GM12892 (cell line): ENCODE measurements at regions not wholly inside any gene's neighbourhood (a gene's known extent, or its start where the extent isn't known, plus 50 kb on each side); places are given as distances from the start of the nearest gene placed in this dataset.

Experiments used
- DNase-seq: peaks from one replicate; pipeline ENCODE4 v3.0.0; 2011; ENCODE audit not compliant: insufficient read length
- FAIRE-seq: peaks from 2 replicates; lab custom pipeline; 2011; peaks lifted over from hg19 to GRCh38; lab: Jason Lieb, UNC
- POLR2A ChIP-seq: IDR thresholded peaks from 2 replicates; pipeline ENCODE4 v1.6.1; 2011; ENCODE audit warnings: low read depth, low read length, control low read depth
- POLR2AphosphoS5 ChIP-seq: IDR thresholded peaks from 2 replicates; pipeline ENCODE4 v1.6.1; 2011; ENCODE audit warnings: low read depth, low read length, control low read depth
- TAF1 ChIP-seq: IDR thresholded peaks from 2 replicates; pipeline ENCODE4 v1.6.1; 2011; ENCODE audit warnings: low read depth, mild to moderate bottlenecking, control low read depth, low read length, borderline replicate concordance

DNA sequence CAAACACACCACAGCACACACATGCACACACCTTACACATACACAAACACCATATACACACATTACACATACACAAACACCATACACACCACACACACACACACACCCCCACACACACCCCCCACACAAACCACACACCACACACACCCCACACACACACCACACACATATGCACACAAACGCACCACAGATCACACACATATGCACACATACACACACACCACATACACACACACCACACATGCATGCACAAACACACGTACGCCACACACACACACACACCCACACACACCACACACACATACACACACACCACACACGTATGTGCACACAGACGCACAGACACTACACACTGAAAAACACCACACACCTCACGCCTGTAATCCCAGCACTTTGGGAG, 166.0 kb downstream of the AHSP start:
- TF ChIP-seq TAF1 (no peak), POLR2A (no peak), POLR2AphosphoS5 (no peak)
- no peak for FAIRE-seq
- DNase-seq: no peak

DNA sequence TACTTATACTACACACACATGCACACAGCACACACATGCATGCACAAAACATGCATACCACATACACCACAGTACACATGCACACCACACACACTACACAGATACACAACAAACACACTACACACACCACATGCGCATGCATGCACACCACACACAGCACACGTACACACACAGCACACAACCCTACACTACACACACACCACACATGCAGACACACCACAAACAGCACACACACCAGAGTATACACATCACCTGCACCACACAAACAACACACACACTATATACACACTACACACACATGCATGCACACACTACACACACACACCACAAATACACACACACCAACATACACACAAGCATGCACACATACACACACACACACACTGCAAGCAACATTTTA, 166.8 kb downstream of the AHSP start:
- TF ChIP-seq POLR2AphosphoS5: no peak
- TF ChIP-seq TAF1: no peak
- TF ChIP-seq POLR2A: no peak
- no peak for DNase-seq
- no peak for FAIRE-seq

DNA sequence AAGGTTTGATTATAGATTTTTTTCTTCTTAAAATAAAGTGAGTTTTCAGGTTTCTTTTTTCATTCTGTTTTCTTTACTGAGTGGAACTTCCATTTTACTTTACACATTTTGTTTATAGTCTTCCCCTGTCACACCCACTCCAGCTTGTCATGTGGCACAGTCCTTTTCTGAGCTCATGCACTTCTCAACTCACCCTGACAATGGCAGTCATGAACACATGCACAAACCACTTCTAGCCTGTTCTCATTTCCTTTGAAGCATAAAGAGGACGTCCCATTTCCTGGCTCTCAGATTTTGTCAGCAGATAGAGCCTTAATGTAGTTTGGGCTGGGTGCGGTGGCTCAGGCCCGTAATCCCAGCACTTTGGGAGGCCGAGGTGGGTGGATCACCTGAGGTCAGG, 168.0 kb downstream of the AHSP start:
- TF ChIP-seq POLR2AphosphoS5: no peak
- no peak for TF ChIP-seq TAF1
- TF ChIP-seq POLR2A: no peak
- no peak for FAIRE-seq
- DNase-seq: no peak

DNA sequence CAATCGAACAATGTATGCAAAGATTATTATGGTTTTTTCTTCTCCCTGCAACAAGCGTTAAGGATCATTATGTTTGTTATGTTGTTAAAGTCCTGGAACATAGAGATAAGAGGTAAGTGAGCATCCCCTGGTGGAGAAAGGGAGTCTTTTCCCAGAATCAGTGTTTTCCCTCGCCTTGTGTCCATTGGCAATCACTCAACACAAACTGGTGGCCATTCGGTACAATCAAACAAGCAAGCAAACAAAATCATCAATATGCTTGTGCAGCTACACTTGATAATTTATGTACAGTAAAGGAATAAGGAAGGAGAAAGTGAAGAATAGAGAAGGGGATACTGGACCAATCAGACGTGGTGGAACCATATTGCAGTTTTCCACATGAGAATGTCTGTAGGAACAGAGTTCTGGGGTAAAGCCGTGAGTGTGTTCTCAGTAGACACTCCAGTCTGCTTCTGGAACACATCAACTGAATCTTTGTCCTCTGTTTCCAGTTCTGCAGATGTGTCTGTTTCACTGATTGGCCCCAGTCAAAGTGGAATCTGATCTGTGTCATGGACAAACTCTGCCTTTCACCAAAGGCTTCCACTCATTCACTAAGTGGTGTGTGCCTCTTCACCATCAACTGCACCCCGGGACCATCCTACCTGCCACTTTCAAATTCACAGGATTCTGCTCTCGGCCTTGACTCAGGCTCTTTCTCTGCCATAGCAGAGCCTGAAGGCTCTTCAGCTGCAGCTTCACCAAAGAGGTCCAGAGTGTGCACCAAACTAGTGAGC, 169.5 kb downstream of the AHSP start:
- FAIRE-seq (no peak), DNase-seq (no peak)
- no peak for TF ChIP-seq POLR2A
- TF ChIP-seq TAF1: no peak
- TF ChIP-seq POLR2AphosphoS5: no peak

DNA sequence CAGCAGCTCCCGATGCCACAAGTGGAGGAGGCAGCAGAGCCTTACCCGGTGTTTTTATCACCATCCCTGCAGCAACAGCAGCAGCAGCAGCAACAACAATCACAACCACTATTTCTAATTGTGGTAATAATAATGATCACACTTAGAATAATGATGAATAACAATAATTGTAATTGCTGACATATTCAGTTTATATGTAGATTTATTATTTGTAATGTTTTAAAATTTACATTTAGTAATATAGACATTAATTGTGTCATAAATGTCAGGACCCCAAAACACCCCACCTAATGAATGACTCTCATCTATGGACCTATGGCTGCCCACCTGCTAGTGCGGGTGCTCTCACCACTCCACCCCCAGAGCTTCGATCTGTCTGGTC, 170.0 kb downstream of the AHSP start:
- TF ChIP-seq TAF1 (no peak), POLR2A (no peak), POLR2AphosphoS5 (no peak)
- FAIRE-seq (no peak), DNase-seq (no peak)

DNA sequence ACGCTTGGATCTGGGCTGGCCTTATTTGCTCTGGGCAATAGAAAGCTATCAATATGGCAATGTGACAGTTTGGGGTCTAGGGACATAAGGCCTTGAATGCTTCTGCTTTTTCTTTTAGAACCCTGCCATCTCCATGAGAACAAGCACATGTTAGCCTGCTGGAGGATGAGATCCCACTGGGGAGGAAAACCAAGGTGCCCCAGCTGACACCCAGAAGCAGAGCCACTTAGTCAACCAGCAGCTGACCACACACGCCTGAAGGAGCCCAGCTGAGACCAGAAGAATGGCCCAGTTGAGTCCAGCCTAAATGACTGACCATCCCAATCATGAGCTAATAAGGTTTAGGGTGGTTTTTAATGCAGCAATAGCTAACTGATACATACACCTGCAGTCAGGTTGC, 171.2 kb downstream of the AHSP start:
- FAIRE-seq: no peak
- no peak for DNase-seq
- TF ChIP-seq POLR2A: no peak
- TF ChIP-seq POLR2AphosphoS5: no peak
- no peak for TF ChIP-seq TAF1

DNA sequence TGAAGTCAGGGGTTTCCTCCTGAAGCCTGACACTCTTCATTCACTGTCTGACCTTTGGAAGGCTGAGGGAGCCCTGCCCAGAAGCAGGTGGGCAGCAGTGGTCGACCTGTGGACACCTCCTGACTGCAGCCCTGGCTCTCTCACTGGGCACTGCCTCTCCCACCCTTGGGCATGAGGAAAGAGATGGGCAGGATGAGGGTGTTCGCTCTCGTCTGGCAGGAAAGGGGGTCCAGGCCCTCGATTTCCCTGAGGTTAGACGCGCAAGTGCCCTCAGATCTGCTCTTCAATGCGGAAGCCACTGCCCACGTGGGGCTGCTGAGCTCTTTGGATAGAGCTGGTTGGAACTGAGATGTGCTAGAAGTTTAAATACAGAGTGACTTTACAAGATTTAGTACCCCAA, 171.9 kb downstream of the AHSP start:
- no peak for DNase-seq
- TF ChIP-seq POLR2A: no peak
- TF ChIP-seq POLR2AphosphoS5: no peak
- no peak for TF ChIP-seq TAF1
- FAIRE-seq: no peak

DNA sequence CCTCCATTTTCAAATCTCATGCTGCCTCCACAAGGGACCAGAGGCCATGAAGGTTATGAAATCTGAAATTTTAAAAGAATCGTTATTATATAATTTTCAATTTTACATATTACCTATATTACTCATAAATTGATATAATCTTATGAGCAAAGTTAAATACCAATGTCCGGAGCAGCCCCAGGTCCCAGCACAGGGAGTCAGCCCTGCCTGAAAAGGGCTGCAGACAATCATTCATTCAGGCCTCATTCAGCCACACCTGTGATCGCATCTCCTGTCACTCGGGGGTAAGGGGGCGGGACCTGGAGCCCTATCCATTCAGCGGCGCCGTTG, 172.5 kb downstream of the AHSP start:
- no peak for TF ChIP-seq POLR2A
- TF ChIP-seq TAF1: no peak
- TF ChIP-seq POLR2AphosphoS5: no peak
- FAIRE-seq: no peak
- DNase-seq: peak; percentile 82

DNA sequence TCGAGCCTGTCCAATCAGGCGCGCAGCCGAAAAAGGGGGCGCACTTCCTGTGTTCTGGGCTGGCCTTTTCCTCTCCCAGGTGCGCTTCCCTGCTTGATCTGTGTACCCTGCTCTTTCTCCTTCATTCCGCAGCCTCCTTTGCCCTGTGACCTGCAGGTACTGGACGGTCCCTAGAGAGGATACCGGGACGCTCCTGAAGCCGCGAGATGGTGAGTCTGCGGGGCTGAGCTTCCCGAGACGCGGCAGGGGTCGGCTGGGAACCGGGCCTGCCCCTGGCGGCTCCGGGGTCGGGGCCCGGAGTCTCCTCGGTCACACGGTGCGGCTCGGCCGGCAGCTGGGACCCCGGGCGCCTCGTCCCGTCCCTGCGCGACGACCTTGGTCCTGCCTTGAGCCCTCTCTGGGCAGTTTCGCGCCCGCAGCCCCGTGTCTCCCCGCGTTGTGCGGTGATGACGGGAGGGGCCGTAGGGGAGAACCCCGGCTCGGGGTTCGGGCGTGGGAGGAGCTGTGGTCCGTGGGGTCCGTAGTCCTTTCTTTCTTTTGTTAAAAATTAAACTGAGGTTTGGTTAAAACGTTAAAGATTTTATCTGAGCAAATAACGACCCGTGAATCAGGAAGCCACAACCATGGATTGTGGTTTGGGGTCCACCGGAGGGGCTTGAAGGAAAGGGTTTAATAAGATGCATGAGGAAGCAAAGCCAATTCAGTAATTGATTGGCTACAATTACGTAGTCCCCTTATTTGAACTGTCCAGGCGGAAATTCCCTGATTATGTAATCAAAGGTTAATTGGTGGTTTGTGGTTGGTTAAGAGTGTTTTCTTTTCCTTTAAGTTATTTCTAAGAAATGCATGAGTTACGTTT, 172.8 kb upstream of the ZNF267 start:
- FAIRE-seq: peak; percentile 93
- no peak for TF ChIP-seq TAF1
- 0 out of 2 replicates have a peak, but pooled peaks have one; percentile 41 for TF ChIP-seq POLR2AphosphoS5
- peak; percentile 55; the same call in 1 of the 2 replicates for TF ChIP-seq POLR2A
- peak; percentile 41 for DNase-seq

DNA sequence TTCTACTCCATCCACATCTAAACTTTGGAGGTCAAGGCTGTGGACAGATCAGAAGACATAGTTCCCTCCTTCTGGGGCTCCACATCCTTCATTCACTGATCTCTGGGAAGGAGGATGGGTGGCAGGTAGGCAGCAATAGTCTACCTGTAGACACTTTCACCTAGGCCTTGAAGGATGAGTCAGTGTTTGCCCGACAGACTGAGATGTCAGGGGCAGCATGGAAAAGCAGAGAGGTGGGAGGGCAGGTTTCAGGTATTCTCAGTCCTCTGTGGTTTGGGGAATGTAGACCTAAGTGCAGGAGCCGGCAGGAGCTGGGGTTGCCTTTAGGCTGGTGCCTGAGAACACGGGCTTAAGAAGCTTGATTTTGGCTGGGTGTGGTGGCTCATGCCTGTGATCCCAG, 171.9 kb upstream of the ZNF267 start:
- FAIRE-seq (no peak), DNase-seq (no peak)
- TF ChIP-seq POLR2A: no peak

DNA sequence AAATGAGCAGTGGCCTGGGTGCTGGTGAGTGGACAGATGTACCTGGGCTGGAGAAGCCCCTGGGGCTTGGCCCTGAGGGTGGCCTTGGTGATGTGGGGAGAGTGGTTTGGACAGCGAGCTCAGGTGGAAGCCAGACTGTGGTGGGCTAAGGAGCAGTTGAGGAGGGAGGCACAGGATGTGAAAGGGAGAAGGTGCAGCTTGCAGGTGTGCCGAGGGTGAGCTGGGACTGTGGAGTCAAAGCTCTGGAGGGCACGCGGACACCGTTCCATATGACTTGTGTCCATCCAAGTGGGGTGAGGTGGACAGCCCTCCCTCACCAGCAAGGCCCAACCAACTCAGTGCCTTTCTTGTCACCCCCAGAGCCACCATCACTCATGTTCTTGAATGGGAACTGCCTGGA, 170.8 kb upstream of the ZNF267 start:
- no peak for TF ChIP-seq TAF1
- no peak for TF ChIP-seq POLR2AphosphoS5
- TF ChIP-seq POLR2A: no peak
- DNase-seq: no peak
- FAIRE-seq: no peak

DNA sequence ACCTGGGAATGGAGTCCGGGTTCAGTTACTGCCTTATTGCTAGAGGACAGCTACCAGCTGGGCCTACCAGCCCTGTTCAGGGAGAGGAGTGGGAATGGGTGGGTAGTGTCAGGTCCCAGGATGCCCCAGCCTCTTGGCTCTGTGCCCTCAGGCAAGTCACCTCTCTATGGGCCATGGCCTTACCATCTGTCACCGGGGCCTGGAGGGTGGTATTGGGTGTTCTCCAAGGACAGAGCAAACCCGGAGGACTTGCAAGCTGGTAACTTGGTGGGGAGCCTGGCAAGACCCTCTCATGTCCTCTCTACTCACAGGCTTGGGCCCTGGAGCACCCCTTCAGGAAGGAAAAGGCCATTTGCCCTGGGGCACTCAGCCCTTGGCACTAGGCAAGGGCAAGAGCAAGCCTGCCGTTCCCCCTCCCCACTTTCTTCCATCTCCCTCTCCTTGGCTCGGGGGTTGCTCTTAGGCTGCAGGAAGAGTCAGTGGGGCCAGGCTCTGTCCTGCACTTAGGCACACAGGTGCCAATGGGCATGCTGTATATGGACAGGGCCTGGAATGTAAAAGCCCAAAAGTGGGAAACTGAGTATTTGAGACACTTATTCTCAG, 170.0 kb upstream of the ZNF267 start:
- no peak for TF ChIP-seq POLR2AphosphoS5
- TF ChIP-seq TAF1: no peak
- 0 out of 2 replicates have a peak, but pooled peaks have one; percentile 13 for TF ChIP-seq POLR2A
- DNase-seq (no peak), FAIRE-seq (no peak)
